ENCODE measurements at regions not wholly inside any gene's neighbourhood (a gene's known extent, or its start where the extent isn't known, plus 50 kb on each side); places are given as distances from the start of the nearest gene placed in this dataset.

- H3K4me3 ChIP-seq (ENCODE audit: low read length in 3 of 3) = no peak overlapping the region
- no peak for FAIRE-seq
- no peaks in the 10 kb centered on the region for H3K27me3 ChIP-seq (ENCODE audit: control insufficient read depth, insufficient read depth, low read length)
- no peaks in the 10 kb centered on the region for H3K9me3 ChIP-seq (ENCODE audit: control insufficient read depth in 2 of 3, insufficient read depth in 1 of 3, low read length in 3 of 3)
- intact Hi-C loops (cut with DNase I) = no loop called here
- TF ChIP-seq CTCF (IDR thresholded peaks at IDR 0.05; ENCODE audit: borderline replicate concordance, extremely low read depth, insufficient read depth) = no peak
- no peak for DNase-seq
- no peak overlapping the region for H3K9ac ChIP-seq (ENCODE audit: low read length in 3 of 3)
- H3K4me1 ChIP-seq (ENCODE audit: control insufficient read depth in 2 of 3, insufficient read depth in 2 of 3, low read depth in 1 of 3, low read length in 3 of 3) = peaks cover 0 to 4% (median 0%) of the 10 kb centered on the region in 3 donors
- H3K36me3 ChIP-seq (ENCODE audit: control insufficient read depth in 2 of 3, insufficient read depth in 3 of 3, low read length in 3 of 3) = no peaks in the 10 kb centered on the region
- no peak overlapping the region for H3K27ac ChIP-seq (ENCODE audit: low read depth in 2 of 2, low read length in 2 of 2)
Measured at GRCh38 chr14:71208702-71209357, 301.6 kb downstream of the PCNX1 start.

DNA sequence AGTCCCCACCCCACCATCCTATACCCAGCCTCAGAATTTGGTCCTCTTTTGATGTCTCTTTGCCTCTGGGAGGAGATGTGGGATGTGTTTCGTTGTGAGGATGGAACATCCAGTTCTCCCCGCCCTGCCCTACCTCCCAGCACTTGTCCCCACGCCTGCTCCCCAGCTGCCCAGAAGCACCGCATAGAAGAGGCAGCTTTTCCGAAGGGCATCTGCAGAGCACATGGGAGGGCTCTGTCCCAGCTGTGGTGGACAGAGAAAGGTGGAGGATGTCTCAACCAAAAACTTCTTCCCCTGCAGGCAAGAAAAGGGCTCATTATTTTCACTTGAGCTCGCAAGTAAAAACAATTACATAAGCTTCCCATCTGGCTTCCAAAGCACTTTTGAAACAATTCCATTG, 302.6 kb downstream of the PCNX1 start:
- FAIRE-seq = no peak
- Histone ChIP-seq H3K36me3 (ENCODE audit: control insufficient read depth in 2 of 3, insufficient read depth in 3 of 3, low read length in 3 of 3) (no peaks in the 10 kb centered on the region), H3K9ac (ENCODE audit: low read length in 3 of 3) (no peak overlapping the region), H3K27ac (ENCODE audit: low read depth in 2 of 2, low read length in 2 of 2) (no peak overlapping the region), H3K27me3 (ENCODE audit: control insufficient read depth, insufficient read depth, low read length) (no peaks in the 10 kb centered on the region), H3K9me3 (ENCODE audit: control insufficient read depth in 2 of 3, insufficient read depth in 1 of 3, low read length in 3 of 3) (no peaks in the 10 kb centered on the region), H3K4me3 (ENCODE audit: low read length in 3 of 3) (no peak overlapping the region), H3K4me1 (ENCODE audit: control insufficient read depth in 2 of 3, insufficient read depth in 2 of 3, low read depth in 1 of 3, low read length in 3 of 3) (peaks cover 0 to 7% (median 0%) of the 10 kb centered on the region in 3 donors)
- intact Hi-C loops (cut with DNase I) = no loop called here
- no peak for DNase-seq
- no peak for TF ChIP-seq CTCF (IDR thresholded peaks at IDR 0.05; ENCODE audit: borderline replicate concordance, extremely low read depth, insufficient read depth)

DNA sequence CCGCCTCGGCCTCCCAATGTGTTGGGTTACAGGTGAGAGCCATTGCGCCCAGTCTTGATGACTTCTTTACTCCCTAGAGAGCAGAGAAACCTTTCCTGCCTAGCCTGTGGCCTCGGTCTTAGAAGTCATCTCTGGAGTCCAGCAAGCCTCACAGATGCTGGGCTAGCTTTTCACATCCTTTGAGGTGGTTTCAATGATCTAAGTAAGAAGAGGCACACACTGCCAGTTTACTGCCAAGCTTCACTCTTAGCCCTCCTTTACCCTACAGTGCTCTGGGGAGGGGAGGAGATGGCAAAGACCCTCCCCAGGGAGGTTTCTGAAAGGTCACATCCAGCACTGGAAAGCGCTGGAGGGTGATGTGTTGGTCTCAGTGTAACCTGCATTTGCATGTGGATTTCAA, 304.8 kb downstream of the PCNX1 start:
- H3K27ac ChIP-seq (ENCODE audit: low read depth in 2 of 2, low read length in 2 of 2) = no peak overlapping the region
- H3K9ac ChIP-seq (ENCODE audit: low read length in 3 of 3) = no peak overlapping the region
- no peak for FAIRE-seq
- TF ChIP-seq CTCF (IDR thresholded peaks at IDR 0.05; ENCODE audit: borderline replicate concordance, extremely low read depth, insufficient read depth) = no peak
- no peaks in the 10 kb centered on the region for H3K36me3 ChIP-seq (ENCODE audit: control insufficient read depth in 2 of 3, insufficient read depth in 3 of 3, low read length in 3 of 3)
- H3K27me3 ChIP-seq (ENCODE audit: control insufficient read depth, insufficient read depth, low read length) = no peaks in the 10 kb centered on the region
- peaks cover 0 to under 1% (median 0%) of the 10 kb centered on the region in 3 donors for H3K9me3 ChIP-seq (ENCODE audit: control insufficient read depth in 2 of 3, insufficient read depth in 1 of 3, low read length in 3 of 3)
- DNase-seq = no peak
- peaks cover 0 to 7% (median 0%) of the 10 kb centered on the region in 3 donors for H3K4me1 ChIP-seq (ENCODE audit: control insufficient read depth in 2 of 3, insufficient read depth in 2 of 3, low read depth in 1 of 3, low read length in 3 of 3)
- no peak overlapping the region for H3K4me3 ChIP-seq (ENCODE audit: low read length in 3 of 3)
- intact Hi-C loops (cut with DNase I) = no loop called here

DNA sequence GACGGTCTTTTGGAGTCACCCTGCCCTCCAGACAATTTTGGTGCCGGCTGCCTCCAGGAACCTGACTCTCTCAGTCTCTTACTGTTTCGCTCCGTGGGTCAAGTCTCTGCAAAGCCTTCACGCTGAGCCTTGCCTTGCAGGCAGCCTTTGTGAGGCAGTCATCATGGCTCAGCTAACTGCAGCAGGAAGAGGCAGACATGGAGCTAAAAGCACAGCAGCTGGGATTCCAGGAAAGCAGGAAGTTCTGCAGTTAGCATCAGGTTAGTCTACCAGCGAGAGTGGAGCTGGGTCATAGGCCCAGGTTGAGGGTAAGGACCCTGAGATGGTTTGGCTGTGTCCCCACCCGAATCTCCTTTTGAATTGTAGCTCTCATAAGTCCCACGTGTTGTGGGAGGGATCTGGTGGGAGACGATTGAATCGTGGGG, 305.4 kb downstream of the PCNX1 start:
- DNase-seq = no peak
- H3K27ac ChIP-seq (ENCODE audit: low read depth in 2 of 2, low read length in 2 of 2) = no peak overlapping the region
- no peak overlapping the region for H3K4me3 ChIP-seq (ENCODE audit: low read length in 3 of 3)
- H3K4me1 ChIP-seq (ENCODE audit: control insufficient read depth in 2 of 3, insufficient read depth in 2 of 3, low read depth in 1 of 3, low read length in 3 of 3) = peaks cover 0 to 7% (median 0%) of the 10 kb centered on the region in 3 donors
- peaks cover 0 to 6% (median 0%) of the 10 kb centered on the region in 3 donors for H3K9me3 ChIP-seq (ENCODE audit: control insufficient read depth in 2 of 3, insufficient read depth in 1 of 3, low read length in 3 of 3)
- H3K9ac ChIP-seq (ENCODE audit: low read length in 3 of 3) = no peak overlapping the region
- no peaks in the 10 kb centered on the region for H3K27me3 ChIP-seq (ENCODE audit: control insufficient read depth, insufficient read depth, low read length)
- intact Hi-C loops (cut with DNase I) = no loop called here
- no peaks in the 10 kb centered on the region for H3K36me3 ChIP-seq (ENCODE audit: control insufficient read depth in 2 of 3, insufficient read depth in 3 of 3, low read length in 3 of 3)
- no peak for FAIRE-seq
- no peak for TF ChIP-seq CTCF (IDR thresholded peaks at IDR 0.05; ENCODE audit: borderline replicate concordance, extremely low read depth, insufficient read depth)

Data from kidney (tissue), 13 donors.